ENCODE measurements at regions not wholly inside any gene's neighbourhood (a gene's known extent, or its start where the extent isn't known, plus 50 kb on each side); places are given as distances from the start of the nearest gene placed in this dataset.

- Mint-ChIP-seq H3K36me3 (ENCODE audit: unreplicated experiment) (no peaks in the 10 kb centered on the region), H3K4me1 (ENCODE audit: unreplicated experiment) (no peaks in the 10 kb centered on the region), H3K9me3 (ENCODE audit: unreplicated experiment) (no peaks in the 10 kb centered on the region), H3K27me3 (ENCODE audit: unreplicated experiment) (peaks cover 31% of the 10 kb centered on the region), H3K27ac (ENCODE audit: unreplicated experiment) (no peak overlapping the region), H3K4me3 (ENCODE audit: unreplicated experiment) (no peak overlapping the region)
- TF ChIP-seq CTCF (IDR thresholded peaks at IDR 0.05) = no peak
- no peak for DNase-seq (ENCODE audit: extremely low spot score, unreplicated experiment)
Measured at GRCh38 chr6:90803956-90804355, 217.1 kb upstream of the MAP3K7 start.

DNA sequence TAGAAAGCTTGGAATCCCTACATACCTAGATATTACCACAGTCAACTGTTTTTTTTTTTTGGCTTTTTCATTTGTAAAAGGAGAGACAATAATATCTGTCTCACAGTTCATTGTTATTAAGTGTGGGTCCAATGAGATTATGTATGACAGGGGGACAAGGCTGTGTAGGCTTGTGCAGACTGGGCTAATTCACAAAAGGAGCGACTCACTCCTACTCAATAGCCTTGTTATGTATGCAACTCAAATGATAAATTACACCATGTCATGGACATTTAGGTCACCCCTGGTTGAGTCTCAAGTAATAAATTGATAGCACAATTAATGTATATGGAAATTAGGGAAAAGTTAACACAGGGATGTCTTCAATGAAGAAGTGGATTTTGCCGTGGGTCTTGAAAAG, 208.2 kb upstream of the MAP3K7 start:
- H3K4me1 Mint-ChIP-seq (ENCODE audit: unreplicated experiment) = no peaks in the 10 kb centered on the region
- no peak overlapping the region for H3K27ac Mint-ChIP-seq (ENCODE audit: unreplicated experiment)
- DNase-seq (ENCODE audit: extremely low spot score, unreplicated experiment) = no peak
- no peaks in the 10 kb centered on the region for H3K27me3 Mint-ChIP-seq (ENCODE audit: unreplicated experiment)
- H3K9me3 Mint-ChIP-seq (ENCODE audit: unreplicated experiment) = no peaks in the 10 kb centered on the region
- no peaks in the 10 kb centered on the region for H3K36me3 Mint-ChIP-seq (ENCODE audit: unreplicated experiment)
- no peak overlapping the region for H3K4me3 Mint-ChIP-seq (ENCODE audit: unreplicated experiment)
- no peak for TF ChIP-seq CTCF (IDR thresholded peaks at IDR 0.05)

- Mint-ChIP-seq H3K36me3 (ENCODE audit: unreplicated experiment) (no peaks in the 10 kb centered on the region), H3K4me3 (ENCODE audit: unreplicated experiment) (no peak overlapping the region), H3K27ac (ENCODE audit: unreplicated experiment) (no peak overlapping the region), H3K4me1 (ENCODE audit: unreplicated experiment) (no peaks in the 10 kb centered on the region), H3K27me3 (ENCODE audit: unreplicated experiment) (no peaks in the 10 kb centered on the region), H3K9me3 (ENCODE audit: unreplicated experiment) (no peaks in the 10 kb centered on the region)
- no peak for DNase-seq (ENCODE audit: extremely low spot score, unreplicated experiment)
- TF ChIP-seq CTCF (IDR thresholded peaks at IDR 0.05) = no peak
Measured at GRCh38 chr6:90793771-90794170, 206.9 kb upstream of the MAP3K7 start.

DNA sequence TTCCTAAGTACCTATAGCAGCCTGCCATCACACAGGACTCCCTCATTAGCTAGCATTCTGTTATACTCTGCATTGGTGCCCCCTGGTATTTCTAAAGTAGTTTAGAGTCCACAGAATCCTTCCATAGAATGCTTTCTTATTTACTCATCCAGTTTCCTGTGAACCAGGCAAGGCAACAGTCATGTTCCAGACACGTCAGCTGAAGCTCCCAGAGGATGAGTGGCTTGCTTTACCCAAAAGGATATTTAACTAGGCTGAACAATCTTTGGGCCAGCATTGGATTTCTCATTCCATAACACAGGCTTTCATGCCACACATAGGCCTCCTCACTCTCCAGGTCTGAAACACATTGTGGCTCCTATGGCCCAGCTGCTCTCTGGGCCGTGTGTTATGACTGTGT, 203.8 kb upstream of the MAP3K7 start:
- no peaks in the 10 kb centered on the region for H3K9me3 Mint-ChIP-seq (ENCODE audit: unreplicated experiment)
- no peak overlapping the region for H3K4me3 Mint-ChIP-seq (ENCODE audit: unreplicated experiment)
- no peaks in the 10 kb centered on the region for H3K27me3 Mint-ChIP-seq (ENCODE audit: unreplicated experiment)
- no peak for DNase-seq (ENCODE audit: extremely low spot score, unreplicated experiment)
- H3K36me3 Mint-ChIP-seq (ENCODE audit: unreplicated experiment) = no peaks in the 10 kb centered on the region
- H3K27ac Mint-ChIP-seq (ENCODE audit: unreplicated experiment) = no peak overlapping the region
- TF ChIP-seq CTCF (IDR thresholded peaks at IDR 0.05) = no peak
- H3K4me1 Mint-ChIP-seq (ENCODE audit: unreplicated experiment) = no peaks in the 10 kb centered on the region

GRCh38 chr6:90790058-90790457, 203.2 kb upstream of the MAP3K7 start:
- H3K4me3 Mint-ChIP-seq (ENCODE audit: unreplicated experiment) = no peak overlapping the region
- H3K4me1 Mint-ChIP-seq (ENCODE audit: unreplicated experiment) = no peaks in the 10 kb centered on the region
- TF ChIP-seq CTCF (IDR thresholded peaks at IDR 0.05) = no peak
- H3K36me3 Mint-ChIP-seq (ENCODE audit: unreplicated experiment) = no peaks in the 10 kb centered on the region
- no peak for DNase-seq (ENCODE audit: extremely low spot score, unreplicated experiment)
- no peak overlapping the region for H3K27ac Mint-ChIP-seq (ENCODE audit: unreplicated experiment)
- H3K9me3 Mint-ChIP-seq (ENCODE audit: unreplicated experiment) = no peaks in the 10 kb centered on the region
- H3K27me3 Mint-ChIP-seq (ENCODE audit: unreplicated experiment) = no peaks in the 10 kb centered on the region

Data from osteocyte (in vitro differentiated cells).